ENCODE measurements at regions not wholly inside any gene's neighbourhood (a gene's known extent, or its start where the extent isn't known, plus 50 kb on each side); places are given as distances from the start of the nearest gene placed in this dataset.

DNA sequence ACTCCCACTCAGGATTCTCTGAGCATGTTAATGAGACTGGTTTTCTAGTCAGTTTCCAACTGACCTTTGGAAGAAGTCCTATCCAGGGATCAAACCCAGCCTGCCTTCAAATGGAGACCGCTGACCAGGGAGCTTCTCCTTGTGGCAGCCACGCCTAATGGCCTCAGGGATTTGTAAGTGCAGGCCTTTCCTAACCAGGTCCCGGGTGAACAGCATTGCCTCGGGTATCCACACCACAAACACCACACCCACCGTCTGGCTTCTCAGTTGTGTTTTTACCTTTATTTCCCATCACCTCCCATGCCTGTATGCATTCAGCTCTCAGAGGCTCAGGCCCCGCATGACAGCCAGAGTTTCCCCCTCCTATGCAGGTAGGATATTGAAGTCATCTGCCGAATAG is 406.3 kb upstream of the HS6ST1 start:
- TF ChIP-seq CTCF (conservative IDR thresholded peaks at IDR 0.05; ENCODE audit: low read depth, low read length): no peak
- DNase-seq (ENCODE audit: low read depth): no peak
- no peak overlapping the region for H3K4me3 ChIP-seq (ENCODE audit: low read depth, low read length)

GRCh38 chr2:128726236-128726635 is 407.6 kb upstream of the HS6ST1 start:
- no peak for TF ChIP-seq CTCF (conservative IDR thresholded peaks at IDR 0.05; ENCODE audit: low read depth, low read length)
- no peak overlapping the region for H3K4me3 ChIP-seq (ENCODE audit: low read depth, low read length)
- no peak for DNase-seq (ENCODE audit: low read depth)

DNA sequence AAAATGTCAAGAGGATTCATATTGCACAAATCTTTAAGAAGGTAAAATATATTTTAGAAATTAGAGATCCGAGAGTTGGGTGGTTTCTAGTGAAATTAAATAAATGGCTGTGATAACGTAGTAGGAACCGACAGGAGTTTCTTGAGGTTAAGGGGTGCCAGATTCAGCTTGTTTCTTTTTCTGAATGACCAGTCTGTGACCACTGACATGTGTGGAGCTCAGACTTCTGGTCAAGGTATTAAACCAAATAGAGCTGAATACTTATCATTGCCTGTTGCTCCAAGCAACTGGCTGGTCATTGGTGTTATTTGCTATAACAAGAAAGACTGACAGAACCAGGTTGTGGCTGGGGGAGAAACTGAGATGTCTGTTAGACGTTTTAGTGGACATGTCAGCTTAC is 408.2 kb upstream of the HS6ST1 start:
- no peak for DNase-seq (ENCODE audit: low read depth)

DNA sequence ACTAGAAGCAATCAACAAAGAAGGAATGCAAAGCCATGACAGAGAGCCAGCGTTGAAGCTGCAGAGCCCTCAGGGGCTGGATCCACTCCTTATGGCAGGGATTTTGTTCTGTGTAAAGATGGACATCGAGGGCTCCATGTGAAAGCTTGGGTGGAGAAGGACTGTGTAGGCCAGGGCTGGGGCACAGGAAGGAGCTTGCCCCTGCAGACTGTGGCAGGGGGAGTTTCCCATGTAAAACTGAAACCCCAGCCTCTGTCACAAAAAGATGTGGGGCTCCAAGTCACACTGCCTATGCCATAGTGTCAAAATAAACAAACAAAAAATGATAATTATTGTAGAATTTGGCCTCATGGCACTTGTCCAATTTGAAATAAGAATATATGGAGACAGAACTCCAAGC is 408.7 kb upstream of the HS6ST1 start:
- no peak overlapping the region for H3K4me3 ChIP-seq (ENCODE audit: low read depth, low read length)
- DNase-seq (ENCODE audit: low read depth): no peak
- no peak for TF ChIP-seq CTCF (conservative IDR thresholded peaks at IDR 0.05; ENCODE audit: low read depth, low read length)

More for the DNA sequence above, 408.2 kb upstream of the HS6ST1 start:
- H3K4me3 ChIP-seq (ENCODE audit: low read depth, low read length): no peak overlapping the region
- no peak for TF ChIP-seq CTCF (conservative IDR thresholded peaks at IDR 0.05; ENCODE audit: low read depth, low read length)

DNA sequence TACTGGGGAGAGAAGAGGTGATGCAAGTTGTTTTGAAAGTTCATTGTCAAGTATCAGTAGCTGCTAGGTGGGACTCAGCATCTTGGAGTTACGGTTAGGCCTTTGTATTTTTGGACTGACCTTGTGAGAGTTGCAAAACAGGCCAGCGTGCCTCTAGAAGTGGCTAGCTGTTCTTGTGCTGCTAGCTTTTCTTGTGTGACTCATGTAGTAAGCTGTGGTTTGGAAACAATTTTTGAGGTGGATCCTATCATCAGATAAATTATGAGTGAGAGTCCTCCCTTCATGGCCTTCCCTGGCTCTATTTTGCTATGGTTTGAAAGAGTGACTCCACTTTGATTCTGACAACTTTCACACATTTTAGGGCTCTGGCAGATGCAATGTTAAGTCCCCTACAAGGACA is 409.2 kb upstream of the HS6ST1 start:
- no peak overlapping the region for H3K4me3 ChIP-seq (ENCODE audit: low read depth, low read length)
- peak; percentile 98 for DNase-seq (ENCODE audit: low read depth)
- no peak for TF ChIP-seq CTCF (conservative IDR thresholded peaks at IDR 0.05; ENCODE audit: low read depth, low read length)

DNA sequence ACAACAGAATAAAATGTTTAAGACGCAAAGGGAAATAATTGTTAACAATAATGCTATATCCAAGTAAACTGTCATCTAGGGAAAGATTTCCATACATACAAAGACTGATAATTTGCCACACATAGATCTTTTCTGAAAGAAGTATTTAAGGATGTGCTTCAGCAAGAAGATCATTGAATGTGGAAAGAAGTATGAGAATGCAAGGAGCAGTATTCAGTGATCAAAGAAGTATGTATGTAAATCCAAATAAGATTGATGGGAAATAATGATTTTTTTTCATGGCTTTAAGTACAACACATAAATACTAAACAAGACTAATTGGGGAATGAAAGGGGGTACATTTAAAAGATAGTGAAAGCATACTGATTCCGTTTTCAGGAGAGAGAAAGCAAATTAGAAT is 410.4 kb upstream of the HS6ST1 start:
- TF ChIP-seq CTCF (conservative IDR thresholded peaks at IDR 0.05; ENCODE audit: low read depth, low read length): no peak
- H3K4me3 ChIP-seq (ENCODE audit: low read depth, low read length): no peak overlapping the region
- DNase-seq (ENCODE audit: low read depth): no peak

- DNase-seq (ENCODE audit: low read depth): no peak
- no peak for TF ChIP-seq CTCF (conservative IDR thresholded peaks at IDR 0.05; ENCODE audit: low read depth, low read length)
- no peak overlapping the region for H3K4me3 ChIP-seq (ENCODE audit: low read depth, low read length)
These were observed 413.5 kb upstream of the HS6ST1 start for GRCh38 chr2:128731994-128732650.

Data from choroid plexus epithelial cell (primary cell).